GM23338 (cell line): ENCODE measurements at regions not wholly inside any gene's neighbourhood (a gene's known extent, or its start where the extent isn't known, plus 50 kb on each side); places are given as distances from the start of the nearest gene placed in this dataset.

Experiments used
- CREB1 ChIP-seq: fragments of 250-450 bp; sonication (Bioruptor Pico); IDR thresholded peaks from 2 replicates; pipeline ENCODE4 v1.5.0; 2020; ENCODE audit warnings: low read depth, mild to moderate bottlenecking, moderate library complexity
- EZH2 ChIP-seq: fragments of 200-600 bp; sonication (generic); IDR thresholded peaks from one replicate; pipeline ENCODE4 v1.8.0; 2017; ENCODE audit warnings: antibody characterized with exemption, mild to moderate bottlenecking, low read depth; ENCODE audit not compliant: unreplicated experiment
- EZH2phosphoT487 ChIP-seq: fragments of 200-600 bp; sonication (generic); IDR thresholded peaks from one replicate; pipeline ENCODE4 v1.8.1; 2018; ENCODE audit warnings: antibody characterized with exemption; ENCODE audit not compliant: unreplicated experiment
- JUNB ChIP-seq: IDR thresholded peaks from one replicate; pipeline ENCODE4 v1.6.1; 2016; ENCODE audit warnings: antibody characterized with exemption; ENCODE audit not compliant: unreplicated experiment
- POLR2AphosphoS5 ChIP-seq: IDR thresholded peaks from 2 replicates; pipeline ENCODE4 v1.6.1; 2016; ENCODE audit warnings: antibody characterized with exemption, low read depth
- STAT1 ChIP-seq: IDR thresholded peaks from one replicate; pipeline ENCODE4 v1.6.1; 2016; ENCODE audit warnings: antibody characterized with exemption; ENCODE audit not compliant: unreplicated experiment
- ZNF114 ChIP-seq: fragments of 250-450 bp; sonication (Bioruptor Pico); IDR thresholded peaks from 2 replicates; pipeline ENCODE4 v1.5.0; 2020; ENCODE audit warnings: mild to moderate bottlenecking, moderate library complexity
- ZNF331 ChIP-seq: fragments of 250-450 bp; sonication (Bioruptor Pico); IDR thresholded peaks from 2 replicates; pipeline ENCODE4 v1.5.0; 2020; ENCODE audit warnings: low read depth, mild to moderate bottlenecking, moderate library complexity
- TF ChIP-seq, protein P1 (sequence below), 2 experiments: fragments of 200-600 bp in 1 of 2; sonication (generic) in 1 of 2; conservative IDR thresholded peaks; 2 replicates each; pipeline versions ENCODE4 v1.5.1 to v1.6.1; 2016 to 2017; ENCODE audit warnings: antibody characterized with exemption in 2 of 2, low read depth in 2 of 2, mild to moderate bottlenecking in 2 of 2, moderate library complexity in 1 of 2
- TF ChIP-seq, protein P2 (sequence below): IDR thresholded peaks from one replicate; pipeline ENCODE4 v1.6.1; 2018; ENCODE audit warnings: antibody characterized with exemption; ENCODE audit not compliant: unreplicated experiment
- TF ChIP-seq, protein P3 (sequence below): fragments of 250-450 bp; sonication (Bioruptor Pico); IDR thresholded peaks from 2 replicates; pipeline ENCODE4 v1.5.0; 2020; ENCODE audit warnings: mild to moderate bottlenecking, moderate library complexity
- TF ChIP-seq, protein P4 (sequence below): IDR thresholded peaks from 2 replicates; pipeline ENCODE4 v1.6.1; 2016; ENCODE audit warnings: antibody characterized with exemption

DNA sequence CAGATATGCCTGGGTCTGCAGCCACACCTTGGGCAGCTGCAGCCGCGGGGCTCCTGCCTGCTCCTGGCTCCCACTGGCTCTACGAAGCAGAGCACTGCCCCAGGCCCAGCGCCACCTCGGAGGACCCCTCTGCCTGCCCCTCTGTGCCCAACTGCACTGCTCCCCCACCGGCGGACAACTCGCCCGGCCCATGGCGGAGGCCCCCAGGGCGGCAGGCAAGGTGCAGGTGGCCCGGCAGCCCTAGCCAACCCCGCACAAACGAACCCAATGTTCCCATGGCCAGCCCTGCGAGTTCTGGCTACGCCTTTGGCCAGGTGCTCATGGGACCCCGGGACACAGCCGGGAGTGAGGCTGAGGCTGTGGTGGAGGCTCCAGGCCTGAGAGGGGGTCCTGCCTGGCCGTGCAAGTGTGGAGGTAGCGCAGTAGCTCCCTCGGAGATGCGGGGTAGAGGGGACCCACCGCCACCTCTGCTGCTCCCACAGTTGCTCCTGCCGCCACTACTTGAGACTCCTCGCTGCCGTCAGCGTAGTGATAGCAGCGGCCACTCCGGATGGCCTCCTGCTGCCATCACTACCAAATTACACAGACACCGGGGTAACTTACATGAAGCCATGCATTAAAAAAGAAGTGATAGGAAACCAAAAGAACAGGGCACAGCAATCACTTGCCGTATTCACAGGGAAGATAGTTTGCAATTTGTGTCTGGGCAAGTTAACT, 97.3 kb upstream of the SP4 start:
- TF ChIP-seq, protein P1, sequence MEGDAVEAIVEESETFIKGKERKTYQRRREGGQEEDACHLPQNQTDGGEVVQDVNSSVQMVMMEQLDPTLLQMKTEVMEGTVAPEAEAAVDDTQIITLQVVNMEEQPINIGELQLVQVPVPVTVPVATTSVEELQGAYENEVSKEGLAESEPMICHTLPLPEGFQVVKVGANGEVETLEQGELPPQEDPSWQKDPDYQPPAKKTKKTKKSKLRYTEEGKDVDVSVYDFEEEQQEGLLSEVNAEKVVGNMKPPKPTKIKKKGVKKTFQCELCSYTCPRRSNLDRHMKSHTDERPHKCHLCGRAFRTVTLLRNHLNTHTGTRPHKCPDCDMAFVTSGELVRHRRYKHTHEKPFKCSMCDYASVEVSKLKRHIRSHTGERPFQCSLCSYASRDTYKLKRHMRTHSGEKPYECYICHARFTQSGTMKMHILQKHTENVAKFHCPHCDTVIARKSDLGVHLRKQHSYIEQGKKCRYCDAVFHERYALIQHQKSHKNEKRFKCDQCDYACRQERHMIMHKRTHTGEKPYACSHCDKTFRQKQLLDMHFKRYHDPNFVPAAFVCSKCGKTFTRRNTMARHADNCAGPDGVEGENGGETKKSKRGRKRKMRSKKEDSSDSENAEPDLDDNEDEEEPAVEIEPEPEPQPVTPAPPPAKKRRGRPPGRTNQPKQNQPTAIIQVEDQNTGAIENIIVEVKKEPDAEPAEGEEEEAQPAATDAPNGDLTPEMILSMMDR (conservative IDR thresholded peaks at IDR 0.05; ENCODE audit: low read depth in 2 of 2): no peak
- TF ChIP-seq, protein P2, sequence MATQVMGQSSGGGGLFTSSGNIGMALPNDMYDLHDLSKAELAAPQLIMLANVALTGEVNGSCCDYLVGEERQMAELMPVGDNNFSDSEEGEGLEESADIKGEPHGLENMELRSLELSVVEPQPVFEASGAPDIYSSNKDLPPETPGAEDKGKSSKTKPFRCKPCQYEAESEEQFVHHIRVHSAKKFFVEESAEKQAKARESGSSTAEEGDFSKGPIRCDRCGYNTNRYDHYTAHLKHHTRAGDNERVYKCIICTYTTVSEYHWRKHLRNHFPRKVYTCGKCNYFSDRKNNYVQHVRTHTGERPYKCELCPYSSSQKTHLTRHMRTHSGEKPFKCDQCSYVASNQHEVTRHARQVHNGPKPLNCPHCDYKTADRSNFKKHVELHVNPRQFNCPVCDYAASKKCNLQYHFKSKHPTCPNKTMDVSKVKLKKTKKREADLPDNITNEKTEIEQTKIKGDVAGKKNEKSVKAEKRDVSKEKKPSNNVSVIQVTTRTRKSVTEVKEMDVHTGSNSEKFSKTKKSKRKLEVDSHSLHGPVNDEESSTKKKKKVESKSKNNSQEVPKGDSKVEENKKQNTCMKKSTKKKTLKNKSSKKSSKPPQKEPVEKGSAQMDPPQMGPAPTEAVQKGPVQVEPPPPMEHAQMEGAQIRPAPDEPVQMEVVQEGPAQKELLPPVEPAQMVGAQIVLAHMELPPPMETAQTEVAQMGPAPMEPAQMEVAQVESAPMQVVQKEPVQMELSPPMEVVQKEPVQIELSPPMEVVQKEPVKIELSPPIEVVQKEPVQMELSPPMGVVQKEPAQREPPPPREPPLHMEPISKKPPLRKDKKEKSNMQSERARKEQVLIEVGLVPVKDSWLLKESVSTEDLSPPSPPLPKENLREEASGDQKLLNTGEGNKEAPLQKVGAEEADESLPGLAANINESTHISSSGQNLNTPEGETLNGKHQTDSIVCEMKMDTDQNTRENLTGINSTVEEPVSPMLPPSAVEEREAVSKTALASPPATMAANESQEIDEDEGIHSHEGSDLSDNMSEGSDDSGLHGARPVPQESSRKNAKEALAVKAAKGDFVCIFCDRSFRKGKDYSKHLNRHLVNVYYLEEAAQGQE: no peak
- no peak for TF ChIP-seq EZH2phosphoT487
- TF ChIP-seq EZH2: no peak
- TF ChIP-seq POLR2AphosphoS5: no peak
- TF ChIP-seq JUNB: no peak
- TF ChIP-seq CREB1 (CRISPR knock-in tag): no peak
- no peak for TF ChIP-seq ZNF331 (CRISPR knock-in tag)
- TF ChIP-seq, protein P3, sequence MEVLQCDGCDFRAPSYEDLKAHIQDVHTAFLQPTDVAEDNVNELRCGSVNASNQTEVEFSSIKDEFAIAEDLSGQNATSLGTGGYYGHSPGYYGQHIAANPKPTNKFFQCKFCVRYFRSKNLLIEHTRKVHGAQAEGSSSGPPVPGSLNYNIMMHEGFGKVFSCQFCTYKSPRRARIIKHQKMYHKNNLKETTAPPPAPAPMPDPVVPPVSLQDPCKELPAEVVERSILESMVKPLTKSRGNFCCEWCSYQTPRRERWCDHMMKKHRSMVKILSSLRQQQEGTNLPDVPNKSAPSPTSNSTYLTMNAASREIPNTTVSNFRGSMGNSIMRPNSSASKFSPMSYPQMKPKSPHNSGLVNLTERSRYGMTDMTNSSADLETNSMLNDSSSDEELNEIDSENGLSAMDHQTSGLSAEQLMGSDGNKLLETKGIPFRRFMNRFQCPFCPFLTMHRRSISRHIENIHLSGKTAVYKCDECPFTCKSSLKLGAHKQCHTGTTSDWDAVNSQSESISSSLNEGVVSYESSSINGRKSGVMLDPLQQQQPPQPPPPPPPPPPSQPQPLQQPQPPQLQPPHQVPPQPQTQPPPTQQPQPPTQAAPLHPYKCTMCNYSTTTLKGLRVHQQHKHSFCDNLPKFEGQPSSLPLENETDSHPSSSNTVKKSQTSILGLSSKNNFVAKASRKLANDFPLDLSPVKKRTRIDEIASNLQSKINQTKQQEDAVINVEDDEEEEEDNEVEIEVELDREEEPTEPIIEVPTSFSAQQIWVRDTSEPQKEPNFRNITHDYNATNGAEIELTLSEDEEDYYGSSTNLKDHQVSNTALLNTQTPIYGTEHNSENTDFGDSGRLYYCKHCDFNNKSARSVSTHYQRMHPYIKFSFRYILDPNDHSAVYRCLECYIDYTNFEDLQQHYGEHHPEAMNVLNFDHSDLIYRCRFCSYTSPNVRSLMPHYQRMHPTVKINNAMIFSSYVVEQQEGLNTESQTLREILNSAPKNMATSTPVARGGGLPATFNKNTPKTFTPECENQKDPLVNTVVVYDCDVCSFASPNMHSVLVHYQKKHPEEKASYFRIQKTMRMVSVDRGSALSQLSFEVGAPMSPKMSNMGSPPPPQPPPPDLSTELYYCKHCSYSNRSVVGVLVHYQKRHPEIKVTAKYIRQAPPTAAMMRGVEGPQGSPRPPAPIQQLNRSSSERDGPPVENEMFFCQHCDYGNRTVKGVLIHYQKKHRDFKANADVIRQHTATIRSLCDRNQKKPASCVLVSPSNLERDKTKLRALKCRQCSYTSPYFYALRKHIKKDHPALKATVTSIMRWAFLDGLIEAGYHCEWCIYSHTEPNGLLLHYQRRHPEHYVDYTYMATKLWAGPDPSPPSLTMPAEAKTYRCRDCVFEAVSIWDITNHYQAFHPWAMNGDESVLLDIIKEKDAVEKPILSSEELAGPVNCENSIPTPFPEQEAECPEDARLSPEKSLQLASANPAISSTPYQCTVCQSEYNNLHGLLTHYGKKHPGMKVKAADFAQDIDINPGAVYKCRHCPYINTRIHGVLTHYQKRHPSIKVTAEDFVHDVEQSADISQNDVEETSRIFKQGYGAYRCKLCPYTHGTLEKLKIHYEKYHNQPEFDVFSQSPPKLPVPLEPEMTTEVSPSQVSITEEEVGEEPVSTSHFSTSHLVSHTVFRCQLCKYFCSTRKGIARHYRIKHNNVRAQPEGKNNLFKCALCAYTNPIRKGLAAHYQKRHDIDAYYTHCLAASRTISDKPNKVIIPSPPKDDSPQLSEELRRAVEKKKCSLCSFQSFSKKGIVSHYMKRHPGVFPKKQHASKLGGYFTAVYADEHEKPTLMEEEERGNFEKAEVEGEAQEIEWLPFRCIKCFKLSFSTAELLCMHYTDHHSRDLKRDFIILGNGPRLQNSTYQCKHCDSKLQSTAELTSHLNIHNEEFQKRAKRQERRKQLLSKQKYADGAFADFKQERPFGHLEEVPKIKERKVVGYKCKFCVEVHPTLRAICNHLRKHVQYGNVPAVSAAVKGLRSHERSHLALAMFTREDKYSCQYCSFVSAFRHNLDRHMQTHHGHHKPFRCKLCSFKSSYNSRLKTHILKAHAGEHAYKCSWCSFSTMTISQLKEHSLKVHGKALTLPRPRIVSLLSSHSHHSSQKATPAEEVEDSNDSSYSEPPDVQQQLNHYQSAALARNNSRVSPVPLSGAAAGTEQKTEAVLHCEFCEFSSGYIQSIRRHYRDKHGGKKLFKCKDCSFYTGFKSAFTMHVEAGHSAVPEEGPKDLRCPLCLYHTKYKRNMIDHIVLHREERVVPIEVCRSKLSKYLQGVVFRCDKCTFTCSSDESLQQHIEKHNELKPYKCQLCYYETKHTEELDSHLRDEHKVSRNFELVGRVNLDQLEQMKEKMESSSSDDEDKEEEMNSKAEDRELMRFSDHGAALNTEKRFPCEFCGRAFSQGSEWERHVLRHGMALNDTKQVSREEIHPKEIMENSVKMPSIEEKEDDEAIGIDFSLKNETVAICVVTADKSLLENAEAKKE (CRISPR knock-in tag): no peak
- TF ChIP-seq STAT1: no peak
- TF ChIP-seq, protein P4, sequence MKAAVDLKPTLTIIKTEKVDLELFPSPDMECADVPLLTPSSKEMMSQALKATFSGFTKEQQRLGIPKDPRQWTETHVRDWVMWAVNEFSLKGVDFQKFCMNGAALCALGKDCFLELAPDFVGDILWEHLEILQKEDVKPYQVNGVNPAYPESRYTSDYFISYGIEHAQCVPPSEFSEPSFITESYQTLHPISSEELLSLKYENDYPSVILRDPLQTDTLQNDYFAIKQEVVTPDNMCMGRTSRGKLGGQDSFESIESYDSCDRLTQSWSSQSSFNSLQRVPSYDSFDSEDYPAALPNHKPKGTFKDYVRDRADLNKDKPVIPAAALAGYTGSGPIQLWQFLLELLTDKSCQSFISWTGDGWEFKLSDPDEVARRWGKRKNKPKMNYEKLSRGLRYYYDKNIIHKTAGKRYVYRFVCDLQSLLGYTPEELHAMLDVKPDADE: no peak
- no peak for TF ChIP-seq ZNF114 (CRISPR knock-in tag)
